ENCODE measurements at regions not wholly inside any gene's neighbourhood (a gene's known extent, or its start where the extent isn't known, plus 50 kb on each side); places are given as distances from the start of the nearest gene placed in this dataset.
A peak's percentile ranks its signal among the peaks of the same experiment; 100 is the strongest.

GRCh38 chr16:85297881-85298280 lies 185.6 kb upstream of the CIBAR2 start:
- Histone ChIP-seq H3K4me3 (no peak overlapping the region), H3K4me1 (replicated peaks in 1 of 2) (peaks cover 18 to 31% of the 10 kb centered on the region in 2 donors), H3K27me3 (no peaks in the 10 kb centered on the region), H3K9me3 (replicated peaks in 1 of 3) (no peaks in the 10 kb centered on the region), H3K27ac (peak overlapping the region in 2 of 5 donors; percentile 14 to 45), H3K36me3 (replicated peaks in 1 of 2) (no peaks in the 10 kb centered on the region)
- DNase-seq: no peak
- TF ChIP-seq POLR2A (IDR thresholded peaks at IDR 0.05): no peak
- no peak for TF ChIP-seq CTCF (IDR thresholded peaks at IDR 0.05)
- intact Hi-C loops (cut with DNase I): no loop called here
- 81 to 93% (median 90%) methylated on average over 9 of the region's 9 CpGs for WGBS, 4 donors

GRCh38 chr16:85300406-85300968 lies 188.2 kb upstream of the CIBAR2 start:
- H3K4me1 ChIP-seq (replicated peaks in 1 of 2): peaks cover 28 to 31% of the 10 kb centered on the region in 2 donors
- H3K9me3 ChIP-seq (replicated peaks in 1 of 3): no peaks in the 10 kb centered on the region
- H3K27me3 ChIP-seq: no peaks in the 10 kb centered on the region
- WGBS, 4 donors: 89 to 92% (median 90%) methylated on average over 20 of the region's 20 CpGs
- H3K36me3 ChIP-seq (replicated peaks in 1 of 2): no peaks in the 10 kb centered on the region
- intact Hi-C loops (cut with DNase I): no loop called here
- H3K27ac ChIP-seq: peak overlapping the region in 2 of 5 donors; percentile 70 to 84
- no peak overlapping the region for H3K4me3 ChIP-seq
- no peak for DNase-seq
- TF ChIP-seq CTCF (IDR thresholded peaks at IDR 0.05) (no peak), POLR2A (IDR thresholded peaks at IDR 0.05) (no peak)

- Histone ChIP-seq H3K4me3 (no peak overlapping the region), H3K4me1 (replicated peaks in 1 of 2) (peaks cover 35 to 38% of the 10 kb centered on the region in 2 donors), H3K27ac (peak overlapping the region; percentile 29 to 84 (median 66)), H3K9me3 (replicated peaks in 1 of 3) (no peaks in the 10 kb centered on the region), H3K27me3 (no peaks in the 10 kb centered on the region), H3K36me3 (replicated peaks in 1 of 2) (no peaks in the 10 kb centered on the region)
- TF ChIP-seq POLR2A (IDR thresholded peaks at IDR 0.05) (no peak), CTCF (IDR thresholded peaks at IDR 0.05) (no peak)
- no peak for DNase-seq
- 43 to 80% (median 58%) methylated on average over 1 to 6 of the region's 6 CpGs for WGBS, 4 donors
- intact Hi-C loops (cut with DNase I): no loop called here
These were observed 189.0 kb upstream of the CIBAR2 start for GRCh38 chr16:85301231-85301630.

- peaks cover 43 to 49% of the 10 kb centered on the region in 2 donors for H3K4me1 ChIP-seq (replicated peaks in 1 of 2)
- no peaks in the 10 kb centered on the region for H3K27me3 ChIP-seq
- intact Hi-C loops (cut with DNase I): no loop called here
- DNase-seq: peak in 6 of 7 donors; percentile 83 to 94 (median 87)
- WGBS, 4 donors: 38 to 53% (median 45%) methylated on average over 21 to 24 of the region's 24 CpGs
- H3K27ac ChIP-seq: peak overlapping the region; percentile 29 to 84 (median 66)
- H3K9me3 ChIP-seq (replicated peaks in 1 of 3): no peaks in the 10 kb centered on the region
- H3K36me3 ChIP-seq (replicated peaks in 1 of 2): no peaks in the 10 kb centered on the region
- H3K4me3 ChIP-seq: no peak overlapping the region
- TF ChIP-seq CTCF (IDR thresholded peaks at IDR 0.05): peak in 1 of 6 experiments; percentile 1
- TF ChIP-seq POLR2A (IDR thresholded peaks at IDR 0.05): no peak
These were observed 190.0 kb upstream of the CIBAR2 start for GRCh38 chr16:85302018-85302847.
